Amygdala (tissue), 56 donors: ENCODE measurements at regions not wholly inside any gene's neighbourhood (a gene's known extent, or its start where the extent isn't known, plus 50 kb on each side); places are given as distances from the start of the nearest gene placed in this dataset.
"Not testable (repeated sequence)": the region's sequence is repeated elsewhere in the genome, so short reads cannot be mapped to it uniquely, and the experiment has no call there.

ENCODE experiments used
- DNase-seq, 56 donors: peaks; one replicate each; lab custom pipeline; 2025; lab: John Stamatoyannopoulos, UW

GRCh38 chr6:33897189-33897780 lies 93.5 kb upstream of the MLN start:
- DNase-seq = no peak

- peak in 1 of 56 donors; percentile 2 for DNase-seq
Measured at GRCh38 chr6:33896391-33897188, 92.8 kb upstream of the MLN start.

GRCh38 chr6:33895988-33896387 lies 92.2 kb upstream of the MLN start:
- DNase-seq = no peak

- no peak for DNase-seq
Measured at GRCh38 chr6:33895296-33895695, 91.5 kb upstream of the MLN start.

GRCh38 chr6:33894438-33894837 lies 90.6 kb upstream of the MLN start:
- no peak for DNase-seq

- no peak for DNase-seq
Measured at GRCh38 chr6:33892581-33893346, 89.0 kb upstream of the MLN start.

GRCh38 chr6:33888664-33889200 lies 84.9 kb upstream of the MLN start:
- no peak for DNase-seq

GRCh38 chr6:33888183-33888582 lies 84.4 kb upstream of the MLN start:
- DNase-seq = no peak

GRCh38 chr6:33886673-33887144 lies 82.9 kb upstream of the MLN start:
- no peak for DNase-seq

- DNase-seq = no peak
Measured at GRCh38 chr6:33885132-33886057, 81.6 kb upstream of the MLN start.

GRCh38 chr6:33883621-33884020 lies 79.8 kb upstream of the MLN start:
- DNase-seq = not testable (repeated sequence)

- no peak for DNase-seq
Measured at GRCh38 chr6:33882154-33882553, 78.4 kb upstream of the MLN start.

GRCh38 chr6:33880766-33881165 lies 77.0 kb upstream of the MLN start:
- no peak for DNase-seq

GRCh38 chr6:33880104-33880678 lies 76.4 kb upstream of the MLN start:
- DNase-seq = no peak

GRCh38 chr6:33878562-33878961 lies 74.8 kb upstream of the MLN start:
- no peak for DNase-seq

GRCh38 chr6:33877982-33878535 lies 74.3 kb upstream of the MLN start:
- DNase-seq = no peak

- no peak for DNase-seq
Measured at GRCh38 chr6:33875696-33876095, 71.9 kb upstream of the MLN start.

GRCh38 chr6:33875141-33875581 lies 71.4 kb upstream of the MLN start:
- peak in 4 of 56 donors; percentile 3 to 12 (median 8) for DNase-seq

- peak in 2 of 56 donors; percentile 4 to 21 for DNase-seq
Measured at GRCh38 chr6:33874136-33874760, 70.4 kb upstream of the MLN start.
